ENCODE measurements at regions not wholly inside any gene's neighbourhood (a gene's known extent, or its start where the extent isn't known, plus 50 kb on each side); places are given as distances from the start of the nearest gene placed in this dataset.

- no peak for TF ChIP-seq CTCF (IDR thresholded peaks at IDR 0.05; ENCODE audit: insufficient read depth, low read length, poor library complexity, severe bottlenecking)
- no peak for TF ChIP-seq EZH2phosphoT487 (conservative IDR thresholded peaks at IDR 0.05; ENCODE audit: low read length)
These were observed 140.8 kb upstream of the TSC22D2 start for GRCh38 chr3:150267288-150267687.
